ENCODE measurements at regions not wholly inside any gene's neighbourhood (a gene's known extent, or its start where the extent isn't known, plus 50 kb on each side); places are given as distances from the start of the nearest gene placed in this dataset.

DNA sequence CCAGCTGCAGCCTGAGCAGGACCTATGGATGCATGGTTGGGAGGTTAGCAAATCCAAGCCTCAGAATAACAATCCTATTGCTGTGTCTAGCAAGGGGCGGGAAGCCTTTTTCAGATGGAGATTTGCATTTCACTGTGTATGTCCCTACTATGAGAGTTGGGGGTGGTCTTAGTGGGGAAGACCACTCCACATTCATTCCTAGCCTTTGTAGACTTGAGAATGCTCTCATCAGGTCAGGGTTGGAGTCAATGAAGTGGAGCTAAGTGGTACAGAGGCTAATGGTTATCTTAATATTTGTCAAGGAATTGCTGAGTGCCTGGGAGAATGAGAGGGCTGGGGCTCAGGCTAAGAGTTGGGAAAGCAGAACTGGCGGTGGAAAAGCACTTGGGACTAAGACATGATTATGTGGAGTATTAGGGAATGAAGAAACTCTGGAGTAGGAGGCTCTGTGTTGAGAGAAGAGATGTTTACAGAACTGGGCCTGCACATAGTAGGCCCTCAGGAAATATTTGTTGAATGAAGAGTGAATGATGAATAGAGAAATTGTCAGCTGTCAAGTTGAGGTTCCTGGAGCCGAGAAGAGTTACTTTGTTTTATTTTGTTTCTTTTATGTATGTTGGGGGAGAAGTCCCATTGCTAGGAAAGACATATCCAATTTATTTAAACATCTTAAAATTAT is 175.5 kb upstream of the SPRY4 start:
- Mint-ChIP-seq H3K27ac (no peak overlapping the region), H3K36me3 (no peaks in the 10 kb centered on the region), H3K4me3 (no peak overlapping the region), H3K4me1 (no peaks in the 10 kb centered on the region), H3K27me3 (peaks cover 0 to 22% (median 22%) of the 10 kb centered on the region in 3 donors), H3K9me3 (peaks cover 0 to 5% (median 0%) of the 10 kb centered on the region in 7 donors)
- DNase-seq (no peak), ATAC-seq (ENCODE audit: low read depth in 2 of 2) (no peak)

DNA sequence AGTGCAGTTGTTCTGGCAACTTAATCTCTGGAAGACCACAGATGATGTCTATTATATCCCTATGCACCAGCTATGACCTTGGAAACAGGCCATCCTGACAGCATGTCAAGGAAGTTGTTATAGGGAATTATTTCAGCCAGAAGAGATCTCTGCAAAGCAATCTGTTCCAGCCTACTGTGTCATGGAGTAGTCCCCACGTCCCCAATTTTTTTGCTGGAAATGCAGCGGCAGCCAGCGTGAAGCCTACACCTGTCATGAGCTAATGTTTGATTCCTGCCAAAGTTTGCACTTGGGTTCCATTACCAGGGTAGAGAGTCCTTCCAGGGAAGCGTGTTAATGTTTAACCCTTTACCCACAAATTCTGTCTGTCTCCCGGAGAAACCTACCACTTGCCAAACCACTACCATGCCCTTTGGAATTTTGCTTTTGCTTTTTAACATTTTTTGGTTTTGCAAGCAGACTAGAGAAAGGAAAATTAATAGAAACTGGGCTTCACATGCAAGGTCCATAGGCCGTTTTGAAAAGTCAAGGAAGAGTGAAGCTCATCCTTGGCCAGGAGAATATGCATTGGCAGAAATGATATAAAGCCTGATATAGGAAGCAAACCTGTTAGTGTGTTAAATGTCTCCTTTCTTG is 174.9 kb upstream of the SPRY4 start:
- H3K36me3 Mint-ChIP-seq = no peaks in the 10 kb centered on the region
- peaks cover 0 to 5% (median 0%) of the 10 kb centered on the region in 7 donors for H3K9me3 Mint-ChIP-seq
- DNase-seq = no peak
- no peaks in the 10 kb centered on the region for H3K4me1 Mint-ChIP-seq
- peaks cover 0 to 22% (median 22%) of the 10 kb centered on the region in 3 donors for H3K27me3 Mint-ChIP-seq
- H3K4me3 Mint-ChIP-seq = no peak overlapping the region
- H3K27ac Mint-ChIP-seq = no peak overlapping the region
- ATAC-seq (ENCODE audit: low read depth in 2 of 2) = no peak

DNA sequence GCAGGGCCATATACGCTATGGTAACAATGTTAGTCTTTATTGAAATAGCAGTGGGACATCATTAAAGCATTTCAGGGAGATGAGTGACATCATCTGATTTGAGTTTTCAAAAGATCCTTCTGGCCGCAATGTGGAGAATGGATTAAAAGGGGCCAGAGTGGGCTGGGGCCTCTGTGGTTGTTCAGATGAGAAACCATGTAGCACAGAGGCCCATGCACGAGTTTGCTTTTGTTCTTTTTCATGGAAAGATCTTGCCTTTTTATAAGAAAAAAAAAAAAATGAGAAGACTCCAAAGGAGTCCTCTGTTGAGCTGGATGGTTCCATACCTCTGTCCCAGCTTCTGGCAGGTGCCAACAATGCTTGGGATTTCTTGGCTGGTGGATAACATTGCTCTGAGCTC is 173.5 kb upstream of the SPRY4 start:
- Mint-ChIP-seq H3K36me3 (no peaks in the 10 kb centered on the region), H3K4me1 (no peaks in the 10 kb centered on the region), H3K27ac (no peak overlapping the region), H3K4me3 (no peak overlapping the region), H3K27me3 (peaks cover 0 to 18% (median 16%) of the 10 kb centered on the region in 3 donors), H3K9me3 (peaks cover 0 to 5% (median 0%) of the 10 kb centered on the region in 7 donors)
- ATAC-seq (ENCODE audit: low read depth in 2 of 2) (no peak), DNase-seq (no peak)

DNA sequence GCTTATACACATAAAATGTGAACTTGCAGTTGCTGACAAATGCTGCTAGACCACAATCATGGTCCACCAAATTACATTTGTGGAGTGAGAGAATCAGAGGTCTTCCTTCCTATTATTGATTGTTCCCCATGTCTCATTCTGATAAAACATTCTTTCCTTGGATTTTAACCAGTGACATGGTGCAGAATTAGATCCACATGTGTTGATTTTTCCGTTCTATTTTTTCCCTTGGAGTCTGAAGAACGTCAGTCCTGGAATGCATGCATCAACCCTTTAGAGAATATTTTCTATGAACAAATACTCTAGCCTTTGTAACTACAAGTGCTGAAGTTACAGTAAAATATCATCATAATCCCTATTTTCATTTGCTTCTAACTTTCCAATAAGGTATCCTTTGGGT is 170.7 kb upstream of the SPRY4 start:
- H3K4me1 Mint-ChIP-seq = no peaks in the 10 kb centered on the region
- H3K27me3 Mint-ChIP-seq = peaks cover 0 to 9% (median 7%) of the 10 kb centered on the region in 3 donors
- no peak for DNase-seq
- ATAC-seq (ENCODE audit: low read depth in 2 of 2) = no peak
- H3K9me3 Mint-ChIP-seq = peaks cover 0 to 5% (median 0%) of the 10 kb centered on the region in 7 donors
- no peaks in the 10 kb centered on the region for H3K36me3 Mint-ChIP-seq
- H3K4me3 Mint-ChIP-seq = no peak overlapping the region
- no peak overlapping the region for H3K27ac Mint-ChIP-seq

DNA sequence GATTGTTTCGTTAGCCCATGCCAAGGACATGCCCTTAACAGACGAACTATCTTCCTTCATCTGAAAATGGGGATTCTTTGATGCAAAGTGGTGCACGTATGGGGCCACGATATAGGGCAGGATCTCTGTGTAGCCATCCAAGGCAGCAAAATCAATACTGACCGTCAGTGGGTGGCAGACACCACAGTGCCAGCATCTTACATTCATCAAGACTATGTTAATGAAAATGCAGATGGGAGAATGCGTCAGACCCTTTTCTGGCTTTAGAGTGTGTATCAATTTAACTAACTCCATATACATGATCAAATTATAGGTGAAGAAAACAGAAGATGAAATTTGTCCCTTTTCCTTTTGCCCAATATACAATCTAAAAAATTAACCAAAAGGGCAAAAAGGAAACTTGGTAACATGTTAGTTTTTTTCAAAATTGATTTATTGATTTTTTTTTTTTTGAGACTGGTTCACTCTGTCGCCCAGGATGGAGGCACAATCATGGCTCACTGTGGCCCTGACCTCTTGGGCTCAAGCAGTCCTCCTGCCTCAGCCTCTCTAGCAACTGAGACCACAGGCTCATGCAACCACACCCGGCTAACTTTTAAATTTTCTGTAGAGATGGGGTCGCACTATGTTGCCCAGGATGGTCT is 169.2 kb upstream of the SPRY4 start:
- H3K9me3 Mint-ChIP-seq = peaks cover 0 to 5% (median 0%) of the 10 kb centered on the region in 7 donors
- no peaks in the 10 kb centered on the region for H3K4me1 Mint-ChIP-seq
- no peak for DNase-seq
- no peak overlapping the region for H3K27ac Mint-ChIP-seq
- H3K4me3 Mint-ChIP-seq = no peak overlapping the region
- no peaks in the 10 kb centered on the region for H3K36me3 Mint-ChIP-seq
- H3K27me3 Mint-ChIP-seq = peaks cover 0 to 5% (median 0%) of the 10 kb centered on the region in 3 donors
- no peak for ATAC-seq (ENCODE audit: low read depth in 2 of 2)

DNA sequence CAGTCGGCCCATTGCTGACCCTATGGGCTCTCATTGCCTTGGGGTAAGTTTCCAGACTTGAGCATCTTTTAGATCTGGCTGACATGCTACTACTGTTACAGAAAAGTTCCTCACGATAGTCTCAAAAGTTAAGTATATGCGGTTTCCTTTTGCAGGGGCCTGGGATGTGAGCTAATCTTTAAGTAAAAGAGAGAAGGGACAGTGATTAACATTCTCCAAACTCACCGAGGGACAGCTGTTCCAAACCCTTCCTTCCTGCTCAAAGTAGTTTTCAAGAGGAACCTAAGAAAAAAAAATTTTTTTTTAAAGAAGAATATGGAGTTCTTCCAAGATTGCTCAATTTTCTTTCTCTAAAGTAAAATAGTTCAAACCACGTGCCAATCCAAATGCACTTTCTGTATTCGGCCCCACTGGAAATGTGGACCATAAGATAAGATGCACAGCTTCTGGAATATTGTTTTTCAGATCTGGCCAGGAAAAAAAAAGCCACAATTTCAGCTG is 168.0 kb upstream of the SPRY4 start:
- Mint-ChIP-seq H3K4me1 (no peaks in the 10 kb centered on the region), H3K9me3 (peaks cover 0 to 1% (median 0%) of the 10 kb centered on the region in 7 donors)

DNA sequence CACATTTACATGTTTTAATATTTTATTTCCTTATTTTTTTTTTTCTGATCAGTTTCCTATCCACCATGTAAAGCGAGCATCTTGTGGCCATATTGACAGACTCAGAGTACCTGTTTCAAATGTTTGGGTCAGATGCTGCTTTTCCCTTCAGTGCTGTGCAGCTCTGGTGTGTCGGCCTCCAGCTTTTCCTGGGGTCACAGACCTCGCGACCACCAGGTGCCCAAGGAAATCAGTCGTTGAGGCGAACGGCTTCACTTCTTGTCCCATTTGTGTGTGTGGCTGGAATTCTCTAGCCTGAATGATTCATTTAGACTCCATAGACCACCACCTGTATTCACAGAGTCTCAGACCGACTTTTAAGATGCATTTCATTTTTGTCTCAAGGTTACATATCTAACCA is 166.9 kb upstream of the SPRY4 start:
- Mint-ChIP-seq H3K36me3 (peaks cover 0 to 2% of the 10 kb centered on the region in 2 donors), H3K27ac (no peak overlapping the region), H3K9me3 (peaks cover 0 to 3% (median 0%) of the 10 kb centered on the region in 7 donors), H3K4me1 (no peaks in the 10 kb centered on the region), H3K4me3 (no peak overlapping the region), H3K27me3 (peaks cover 8 to 13% (median 11%) of the 10 kb centered on the region in 3 donors)
- no peak for ATAC-seq (ENCODE audit: low read depth in 2 of 2)
- DNase-seq = no peak

More for the DNA sequence above, 168.0 kb upstream of the SPRY4 start:
- H3K4me3 Mint-ChIP-seq = no peak overlapping the region
- no peak for DNase-seq
- no peaks in the 10 kb centered on the region for H3K36me3 Mint-ChIP-seq
- peaks cover 2 to 4% (median 3%) of the 10 kb centered on the region in 3 donors for H3K27me3 Mint-ChIP-seq
- ATAC-seq (ENCODE audit: low read depth in 2 of 2) = no peak
- H3K27ac Mint-ChIP-seq = no peak overlapping the region

DNA sequence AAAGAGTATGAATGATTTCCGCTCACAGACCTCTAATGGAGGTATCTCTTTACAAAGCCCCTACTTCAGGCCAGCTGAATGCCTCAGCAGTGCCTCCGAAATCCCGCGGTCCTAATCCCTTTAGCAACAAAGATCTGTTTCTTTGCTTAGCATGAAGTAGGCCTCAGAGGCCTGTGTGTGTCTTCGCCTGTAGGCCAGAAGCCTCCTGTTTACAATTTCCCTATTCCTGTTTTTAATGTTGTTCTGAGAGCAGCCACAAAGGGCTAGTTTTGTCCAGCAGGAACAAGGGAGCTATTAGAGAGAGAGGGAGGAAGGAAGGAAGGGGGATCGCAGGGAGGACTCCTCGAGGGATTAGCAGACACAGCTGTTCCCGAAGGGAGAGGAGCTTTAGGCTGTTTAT is 166.4 kb upstream of the SPRY4 start:
- ATAC-seq (ENCODE audit: low read depth in 2 of 2) = no peak
- Mint-ChIP-seq H3K36me3 (peaks cover 0 to 6% of the 10 kb centered on the region in 2 donors), H3K4me3 (no peak overlapping the region), H3K9me3 (peaks cover 0 to 5% (median 3%) of the 10 kb centered on the region in 7 donors), H3K27me3 (peaks cover 12 to 17% (median 15%) of the 10 kb centered on the region in 3 donors), H3K4me1 (no peaks in the 10 kb centered on the region), H3K27ac (no peak overlapping the region)
- no peak for DNase-seq

DNA sequence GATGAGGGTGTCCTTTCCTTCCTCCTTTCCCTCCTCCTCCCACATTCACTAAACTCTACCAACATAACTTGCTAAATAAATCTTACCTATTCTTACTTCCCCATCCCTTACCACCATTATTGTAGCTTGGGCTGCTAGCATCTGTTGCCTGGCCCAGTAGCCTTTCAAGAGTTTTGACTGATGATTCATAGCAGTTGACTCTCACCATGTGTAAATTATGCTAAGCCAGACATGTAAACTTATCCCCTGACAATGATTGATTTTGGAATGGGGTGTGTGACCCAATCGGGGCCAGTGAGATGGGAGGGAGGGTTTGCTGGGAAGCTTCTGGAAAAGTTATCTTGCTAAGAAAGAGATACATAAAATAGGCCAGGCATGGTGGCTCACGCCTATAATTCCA is 161.8 kb upstream of the SPRY4 start:
- Mint-ChIP-seq H3K36me3 (peaks cover 5 to 25% of the 10 kb centered on the region in 2 donors), H3K27me3 (peaks cover 25 to 43% (median 43%) of the 10 kb centered on the region in 3 donors), H3K4me3 (peak overlapping the region in 1 of 8 donors; percentile 73), H3K4me1 (no peaks in the 10 kb centered on the region), H3K27ac (no peak overlapping the region), H3K9me3 (peaks cover 11 to 24% (median 18%) of the 10 kb centered on the region in 7 donors)
- ATAC-seq (ENCODE audit: low read depth in 2 of 2) = no peak
- no peak for DNase-seq

DNA sequence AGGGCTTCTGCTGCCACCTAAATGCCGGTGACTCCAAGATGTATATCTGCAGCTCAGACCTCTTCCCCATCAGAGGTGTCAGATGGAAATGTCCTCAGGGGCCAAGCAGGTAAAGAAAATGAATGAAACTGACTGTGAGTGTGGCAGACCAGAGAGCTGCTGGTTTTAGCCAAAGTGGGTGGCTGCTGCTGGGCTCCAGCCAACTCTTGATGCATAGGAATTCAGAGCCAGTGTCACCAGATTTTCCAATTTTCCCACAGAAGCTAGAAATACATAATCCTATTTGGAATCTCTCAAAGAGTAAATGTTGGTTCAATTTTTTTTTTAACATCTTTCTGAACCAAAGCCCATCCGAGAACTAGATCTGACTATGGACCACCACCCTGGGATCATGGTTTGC is 161.2 kb upstream of the SPRY4 start:
- H3K4me3 Mint-ChIP-seq = no peak overlapping the region
- ATAC-seq (ENCODE audit: low read depth in 2 of 2) (no peak), DNase-seq (no peak)
- peaks cover 25 to 48% (median 44%) of the 10 kb centered on the region in 3 donors for H3K27me3 Mint-ChIP-seq
- peaks cover 11 to 24% (median 18%) of the 10 kb centered on the region in 7 donors for H3K9me3 Mint-ChIP-seq
- peak overlapping the region in 1 of 6 donors; percentile 63 for H3K27ac Mint-ChIP-seq
- no peaks in the 10 kb centered on the region for H3K4me1 Mint-ChIP-seq
- peaks cover 5 to 25% of the 10 kb centered on the region in 2 donors for H3K36me3 Mint-ChIP-seq

DNA sequence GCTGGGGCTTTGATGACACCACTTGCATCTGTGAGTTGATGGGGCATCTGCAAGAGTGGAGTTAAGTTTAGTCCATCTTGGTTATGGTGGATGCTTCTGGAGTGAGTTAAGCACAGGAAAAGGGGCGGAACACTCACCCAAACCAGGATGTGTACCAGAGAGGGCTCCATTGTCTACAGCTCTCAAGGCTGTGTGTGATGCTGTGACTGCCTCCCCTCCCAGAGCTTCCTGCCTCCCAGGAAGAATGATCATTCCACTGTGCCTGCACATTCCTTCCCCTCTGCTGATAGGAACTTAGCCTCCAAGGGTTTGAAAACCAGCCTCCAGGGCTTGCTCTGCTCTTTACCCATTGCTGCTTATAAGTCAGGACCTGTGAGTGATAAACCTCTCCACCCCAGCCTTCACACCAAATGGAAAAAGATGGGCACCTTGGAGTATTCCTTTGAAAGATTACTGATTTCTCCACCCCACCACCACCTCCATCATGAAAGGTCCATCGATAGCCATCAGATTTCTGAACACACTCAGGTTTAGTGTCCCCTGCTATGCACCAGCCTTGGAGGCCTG is 160.1 kb upstream of the SPRY4 start:
- no peak for DNase-seq
- H3K4me3 Mint-ChIP-seq = no peak overlapping the region
- peak overlapping the region in 1 of 6 donors; percentile 29 for H3K27ac Mint-ChIP-seq
- peaks cover 11 to 26% (median 20%) of the 10 kb centered on the region in 7 donors for H3K9me3 Mint-ChIP-seq
- ATAC-seq (ENCODE audit: low read depth in 2 of 2) = no peak
- H3K36me3 Mint-ChIP-seq = peaks cover 5 to 25% of the 10 kb centered on the region in 2 donors
- peaks cover 28 to 60% (median 55%) of the 10 kb centered on the region in 3 donors for H3K27me3 Mint-ChIP-seq
- H3K4me1 Mint-ChIP-seq = no peaks in the 10 kb centered on the region

DNA sequence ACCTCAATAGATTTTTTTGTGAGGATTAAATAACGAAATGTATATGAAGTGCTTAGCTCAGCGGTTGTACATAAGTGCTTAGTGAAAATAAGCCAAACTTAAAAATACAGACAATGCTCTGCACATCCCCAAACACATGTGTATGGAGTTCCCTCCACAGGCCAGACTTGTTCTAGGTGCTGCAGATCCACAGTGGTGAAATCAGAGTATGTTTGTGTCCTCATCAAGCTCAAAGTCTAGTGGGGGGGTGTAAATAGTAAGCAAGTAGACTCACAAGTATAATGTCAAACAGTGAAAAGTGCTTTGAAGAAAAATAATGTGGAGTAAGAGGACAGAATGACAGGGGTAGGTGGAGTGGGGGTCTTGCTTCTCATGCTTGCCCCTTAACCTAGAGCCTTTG is 157.4 kb upstream of the SPRY4 start:
- H3K27ac Mint-ChIP-seq = no peak overlapping the region

DNA sequence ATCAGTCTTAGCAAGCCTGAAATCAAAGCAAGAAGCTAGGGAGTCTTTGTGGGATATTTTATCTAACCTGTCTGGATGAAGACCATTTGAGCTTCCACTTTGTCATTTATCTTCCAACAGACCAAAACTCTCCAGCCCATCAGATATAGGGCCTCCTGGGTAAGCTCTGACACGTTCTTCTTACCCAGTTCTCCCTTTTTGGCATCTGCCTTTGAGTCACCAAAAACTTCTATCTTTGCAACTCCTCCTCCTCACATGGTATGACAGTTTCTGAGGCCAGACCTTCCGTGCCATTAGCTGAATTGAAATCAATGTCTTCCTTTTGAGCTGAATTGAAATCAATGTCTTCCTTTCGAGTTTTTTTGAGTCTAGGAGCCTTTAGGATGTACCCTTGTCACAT is 156.6 kb upstream of the SPRY4 start:
- ATAC-seq (ENCODE audit: low read depth in 2 of 2) = no peak
- Mint-ChIP-seq H3K27ac (no peak overlapping the region), H3K4me3 (no peak overlapping the region), H3K9me3 (peaks cover 16 to 42% (median 33%) of the 10 kb centered on the region in 7 donors), H3K4me1 (no peaks in the 10 kb centered on the region), H3K27me3 (peaks cover 38 to 72% (median 56%) of the 10 kb centered on the region in 3 donors), H3K36me3 (peaks cover 19 to 34% of the 10 kb centered on the region in 2 donors)
- no peak for DNase-seq

More for the DNA sequence above, 157.4 kb upstream of the SPRY4 start:
- DNase-seq = no peak
- Mint-ChIP-seq H3K4me3 (no peak overlapping the region), H3K9me3 (peaks cover 16 to 45% (median 35%) of the 10 kb centered on the region in 7 donors), H3K36me3 (peaks cover 19 to 39% of the 10 kb centered on the region in 2 donors), H3K4me1 (no peaks in the 10 kb centered on the region), H3K27me3 (peaks cover 41 to 74% (median 61%) of the 10 kb centered on the region in 3 donors)
- ATAC-seq (ENCODE audit: low read depth in 2 of 2) = no peak

Measured in naive B cell (primary cell).